Neural crest cell (in vitro differentiated cells): ENCODE measurements at regions not wholly inside any gene's neighbourhood (a gene's known extent, or its start where the extent isn't known, plus 50 kb on each side); places are given as distances from the start of the nearest gene placed in this dataset.
"Not testable (repeated sequence)": the region's sequence is repeated elsewhere in the genome, so short reads cannot be mapped to it uniquely, and the experiment has no call there.

Source experiments
- DNase-seq: peaks from one replicate; pipeline ENCODE4 v3.0.0; 2021; ENCODE audit warnings: low read depth, mixed read lengths, low spot score
- H3K27ac Mint-ChIP-seq: one replicate; pipeline ENCODE4 v1.8.0; 2021; ENCODE audit warnings: mild to moderate bottlenecking, mixed read lengths; ENCODE audit not compliant: unreplicated experiment
- H3K27me3 Mint-ChIP-seq: 2 replicates; pipeline ENCODE4 v1.8.0; 2021; ENCODE audit warnings: low read depth, mild to moderate bottlenecking, mixed read lengths
- H3K36me3 Mint-ChIP-seq: 2 replicates; pipeline ENCODE4 v1.8.0; 2021; ENCODE audit warnings: low read depth, mild to moderate bottlenecking, mixed read lengths
- H3K4me1 Mint-ChIP-seq: 2 replicates; pipeline ENCODE4 v1.8.0; 2021; ENCODE audit warnings: mixed read lengths
- H3K4me3 Mint-ChIP-seq: one replicate; pipeline ENCODE4 v1.8.0; 2021; ENCODE audit warnings: mild to moderate bottlenecking, mixed read lengths
- H3K9me3 Mint-ChIP-seq: 2 replicates; pipeline ENCODE4 v1.8.0; 2021; ENCODE audit warnings: mixed read lengths
- CTCF ChIP-seq: fragments of 200-600 bp; sonication (generic); conservative IDR thresholded peaks from 2 replicates; pipeline ENCODE4 v1.5.0; 2021; ENCODE audit warnings: antibody characterized with exemption, mild to moderate bottlenecking

GRCh38 chr18:27298214-27298804, 113.2 kb upstream of the CHST9 start:
- no peak overlapping the region for H3K4me3 Mint-ChIP-seq
- H3K4me1 Mint-ChIP-seq, result peaks cover 5% of the 10 kb centered on the region
- DNase-seq, result no peak
- no peaks in the 10 kb centered on the region for H3K27me3 Mint-ChIP-seq
- H3K9me3 Mint-ChIP-seq, result peaks cover 9% of the 10 kb centered on the region
- H3K36me3 Mint-ChIP-seq, result no peaks in the 10 kb centered on the region
- peak; percentile 62 for TF ChIP-seq CTCF
- no peak overlapping the region for H3K27ac Mint-ChIP-seq

- not testable (repeated sequence) for DNase-seq, H3K27ac Mint-ChIP-seq, H3K4me1 Mint-ChIP-seq, H3K27me3 Mint-ChIP-seq, H3K4me3 Mint-ChIP-seq, H3K9me3 Mint-ChIP-seq, H3K36me3 Mint-ChIP-seq
Observed at GRCh38 chr18:27285973-27286562, 101.0 kb upstream of the CHST9 start.

GRCh38 chr18:27278131-27278530, 93.0 kb upstream of the CHST9 start:
- DNase-seq, result no peak
- Mint-ChIP-seq H3K27me3 (no peaks in the 10 kb centered on the region), H3K36me3 (no peaks in the 10 kb centered on the region), H3K4me1 (no peaks in the 10 kb centered on the region), H3K4me3 (no peak overlapping the region), H3K9me3 (no peaks in the 10 kb centered on the region), H3K27ac (no peak overlapping the region)
- no peak for TF ChIP-seq CTCF

GRCh38 chr18:27277554-27277953, 92.4 kb upstream of the CHST9 start:
- H3K36me3 Mint-ChIP-seq, result no peaks in the 10 kb centered on the region
- H3K9me3 Mint-ChIP-seq, result no peaks in the 10 kb centered on the region
- peak overlapping the region; percentile 63 for H3K27ac Mint-ChIP-seq
- TF ChIP-seq CTCF, result no peak
- no peaks in the 10 kb centered on the region for H3K4me1 Mint-ChIP-seq
- H3K4me3 Mint-ChIP-seq, result no peak overlapping the region
- no peak for DNase-seq
- no peaks in the 10 kb centered on the region for H3K27me3 Mint-ChIP-seq

GRCh38 chr18:27276886-27277285, 91.8 kb upstream of the CHST9 start:
- Mint-ChIP-seq H3K27me3 (no peaks in the 10 kb centered on the region), H3K9me3 (no peaks in the 10 kb centered on the region), H3K4me1 (no peaks in the 10 kb centered on the region), H3K4me3 (no peak overlapping the region), H3K36me3 (no peaks in the 10 kb centered on the region), H3K27ac (no peak overlapping the region)
- TF ChIP-seq CTCF, result no peak
- no peak for DNase-seq

GRCh38 chr18:27276479-27276878, 91.4 kb upstream of the CHST9 start:
- peaks cover 1% of the 10 kb centered on the region for H3K36me3 Mint-ChIP-seq
- no peak for DNase-seq
- H3K4me3 Mint-ChIP-seq, result no peak overlapping the region
- no peak for TF ChIP-seq CTCF
- H3K27ac Mint-ChIP-seq, result no peak overlapping the region
- H3K9me3 Mint-ChIP-seq, result peaks cover 2% of the 10 kb centered on the region
- H3K27me3 Mint-ChIP-seq, result no peaks in the 10 kb centered on the region
- no peaks in the 10 kb centered on the region for H3K4me1 Mint-ChIP-seq
